Breast epithelium (tissue), 3 donors: ENCODE measurements at regions not wholly inside any gene's neighbourhood (a gene's known extent, or its start where the extent isn't known, plus 50 kb on each side); places are given as distances from the start of the nearest gene placed in this dataset.

ENCODE experiments used
- CTCF ChIP-seq, 3 donors: fragments of 450-650 bp; IDR thresholded peaks; one replicate each; pipeline ENCODE4 v1.5.1; 2016 to 2017; ENCODE audit warnings: antibody characterized with exemption in 3 of 3, mild to moderate bottlenecking in 3 of 3, moderate library complexity in 3 of 3
- POLR2A ChIP-seq: fragments of 450-650 bp; IDR thresholded peaks from one replicate; pipeline ENCODE4 v1.6.1; 2016; ENCODE audit warnings: antibody characterized with exemption, mild to moderate bottlenecking, moderate library complexity
- POLR2AphosphoS5 ChIP-seq, 3 donors: sonication (generic); formaldehyde crosslinking; IDR thresholded peaks; one replicate each; pipeline ENCODE4 v1.6.1; 2017; ENCODE audit warnings: antibody characterized with exemption in 3 of 3

GRCh38 chr13:111846391-111847159 lies 220.4 kb upstream of the SOX1 start:
- no peak for TF ChIP-seq CTCF (IDR thresholded peaks at IDR 0.05)
- no peak for TF ChIP-seq POLR2A
- TF ChIP-seq POLR2AphosphoS5 (IDR thresholded peaks at IDR 0.05) = no peak
